ENCODE measurements at regions not wholly inside any gene's neighbourhood (a gene's known extent, or its start where the extent isn't known, plus 50 kb on each side); places are given as distances from the start of the nearest gene placed in this dataset.

- TF ChIP-seq, protein P1, sequence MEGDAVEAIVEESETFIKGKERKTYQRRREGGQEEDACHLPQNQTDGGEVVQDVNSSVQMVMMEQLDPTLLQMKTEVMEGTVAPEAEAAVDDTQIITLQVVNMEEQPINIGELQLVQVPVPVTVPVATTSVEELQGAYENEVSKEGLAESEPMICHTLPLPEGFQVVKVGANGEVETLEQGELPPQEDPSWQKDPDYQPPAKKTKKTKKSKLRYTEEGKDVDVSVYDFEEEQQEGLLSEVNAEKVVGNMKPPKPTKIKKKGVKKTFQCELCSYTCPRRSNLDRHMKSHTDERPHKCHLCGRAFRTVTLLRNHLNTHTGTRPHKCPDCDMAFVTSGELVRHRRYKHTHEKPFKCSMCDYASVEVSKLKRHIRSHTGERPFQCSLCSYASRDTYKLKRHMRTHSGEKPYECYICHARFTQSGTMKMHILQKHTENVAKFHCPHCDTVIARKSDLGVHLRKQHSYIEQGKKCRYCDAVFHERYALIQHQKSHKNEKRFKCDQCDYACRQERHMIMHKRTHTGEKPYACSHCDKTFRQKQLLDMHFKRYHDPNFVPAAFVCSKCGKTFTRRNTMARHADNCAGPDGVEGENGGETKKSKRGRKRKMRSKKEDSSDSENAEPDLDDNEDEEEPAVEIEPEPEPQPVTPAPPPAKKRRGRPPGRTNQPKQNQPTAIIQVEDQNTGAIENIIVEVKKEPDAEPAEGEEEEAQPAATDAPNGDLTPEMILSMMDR (conservative IDR thresholded peaks at IDR 0.05; ENCODE audit: low read depth, low read length), result no peak
- TF ChIP-seq EZH2 (IDR thresholded peaks at IDR 0.05; ENCODE audit: borderline replicate concordance, low read depth, low read length, poor library complexity, severe bottlenecking), result no peak
Measured at GRCh38 chr1:58082596-58082995, 463.9 kb downstream of the OMA1 start.
